ENCODE measurements at regions not wholly inside any gene's neighbourhood (a gene's known extent, or its start where the extent isn't known, plus 50 kb on each side); places are given as distances from the start of the nearest gene placed in this dataset.

DNA sequence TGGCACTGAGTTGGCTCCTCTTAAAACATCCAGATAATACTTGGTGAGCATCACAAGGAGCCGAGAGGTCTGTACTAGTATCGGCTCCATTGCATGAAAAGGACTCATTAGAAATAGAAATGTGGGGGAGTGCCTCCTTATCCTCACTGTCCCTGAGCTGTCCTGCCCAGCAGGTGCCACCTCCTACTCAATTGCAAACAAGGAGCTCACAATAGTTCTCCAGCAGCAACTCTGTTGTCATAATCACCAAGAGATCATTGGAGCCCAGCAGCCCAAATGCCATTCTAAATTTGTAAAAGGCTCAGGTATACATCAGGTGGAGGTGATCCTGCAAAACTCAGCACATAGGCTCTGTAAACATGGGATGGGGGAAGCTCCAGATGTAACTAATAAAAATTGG is 99.1 kb downstream of the PLK2 start:
- CTCF ChIA-PET, result no interaction called here

DNA sequence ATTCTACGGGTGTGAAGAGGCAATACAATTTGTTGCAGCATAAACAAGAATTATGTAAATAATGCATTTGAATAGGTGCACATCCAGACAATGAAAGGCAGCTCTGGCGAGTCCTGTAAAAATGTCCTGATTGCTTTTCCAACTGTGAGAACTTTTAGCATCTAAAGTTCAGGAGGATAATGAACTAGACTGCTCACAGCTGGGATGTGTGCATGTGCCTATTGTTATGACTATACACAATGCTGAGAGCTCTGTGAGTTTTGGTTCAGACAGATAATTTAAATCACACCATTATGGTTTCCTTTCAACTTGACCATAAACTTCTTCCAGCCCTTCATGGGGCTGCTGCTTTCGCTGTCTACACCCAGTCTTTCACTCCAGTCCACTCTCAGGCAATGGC is 99.9 kb downstream of the PLK2 start:
- Histone ChIP-seq H3K36me3 (replicated peaks in 1 of 2; ENCODE audit: control insufficient read depth in 1 of 2, insufficient read depth in 2 of 2, low read length in 1 of 2) (no peaks in the 10 kb centered on the region), H3K79me2 (ENCODE audit: insufficient read depth) (no peaks in the 10 kb centered on the region), H3K9me2 (no peaks in the 10 kb centered on the region), H3K4me3 (ENCODE audit: low read depth in 2 of 2, low read length in 1 of 2) (no peak overlapping the region), H3K9ac (no peak overlapping the region), H3K4me2 (no peak overlapping the region), H3F3A (replicated peaks; ENCODE audit: insufficient read depth) (no peaks in the 10 kb centered on the region), H3K4me1 (ENCODE audit: control insufficient read depth in 1 of 2, insufficient read depth in 2 of 2, low read depth in 1 of 2, low read length in 1 of 2) (no peaks in the 10 kb centered on the region), H4K20me1 (ENCODE audit: insufficient read depth) (no peaks in the 10 kb centered on the region), H3K27me3 (ENCODE audit: insufficient read depth) (no peaks in the 10 kb centered on the region), H2AFZ (ENCODE audit: low read depth) (no peak overlapping the region), H3K9me3 (no peaks in the 10 kb centered on the region), H3K27ac (ENCODE audit: low read depth in 2 of 2, low read length in 1 of 2) (no peak overlapping the region)
- no peak for TF ChIP-seq EP300 (IDR thresholded peaks at IDR 0.05; ENCODE audit: borderline replicate concordance in 1 of 2, low read depth in 1 of 2, low read length in 1 of 2)
- TF ChIP-seq EZH2phosphoT487 (IDR thresholded peaks at IDR 0.05; ENCODE audit: borderline replicate concordance, low read depth), result no peak
- no peak for TF ChIP-seq ELF1 (IDR thresholded peaks at IDR 0.05)
- TF ChIP-seq, protein P1, sequence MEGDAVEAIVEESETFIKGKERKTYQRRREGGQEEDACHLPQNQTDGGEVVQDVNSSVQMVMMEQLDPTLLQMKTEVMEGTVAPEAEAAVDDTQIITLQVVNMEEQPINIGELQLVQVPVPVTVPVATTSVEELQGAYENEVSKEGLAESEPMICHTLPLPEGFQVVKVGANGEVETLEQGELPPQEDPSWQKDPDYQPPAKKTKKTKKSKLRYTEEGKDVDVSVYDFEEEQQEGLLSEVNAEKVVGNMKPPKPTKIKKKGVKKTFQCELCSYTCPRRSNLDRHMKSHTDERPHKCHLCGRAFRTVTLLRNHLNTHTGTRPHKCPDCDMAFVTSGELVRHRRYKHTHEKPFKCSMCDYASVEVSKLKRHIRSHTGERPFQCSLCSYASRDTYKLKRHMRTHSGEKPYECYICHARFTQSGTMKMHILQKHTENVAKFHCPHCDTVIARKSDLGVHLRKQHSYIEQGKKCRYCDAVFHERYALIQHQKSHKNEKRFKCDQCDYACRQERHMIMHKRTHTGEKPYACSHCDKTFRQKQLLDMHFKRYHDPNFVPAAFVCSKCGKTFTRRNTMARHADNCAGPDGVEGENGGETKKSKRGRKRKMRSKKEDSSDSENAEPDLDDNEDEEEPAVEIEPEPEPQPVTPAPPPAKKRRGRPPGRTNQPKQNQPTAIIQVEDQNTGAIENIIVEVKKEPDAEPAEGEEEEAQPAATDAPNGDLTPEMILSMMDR (IDR thresholded peaks at IDR 0.05), result no peak
- TF ChIP-seq SIN3A (IDR thresholded peaks at IDR 0.05; ENCODE audit: borderline replicate concordance, low read depth, low read length), result no peak
- TF ChIP-seq MXI1 (IDR thresholded peaks at IDR 0.05; ENCODE audit: low read depth, low read length), result no peak
- TF ChIP-seq SMC3 (IDR thresholded peaks at IDR 0.05; ENCODE audit: low read depth, low read length), result no peak
- TF ChIP-seq NFIC (IDR thresholded peaks at IDR 0.05; ENCODE audit: borderline replicate concordance), result no peak
- no peak for TF ChIP-seq MEF2A (IDR thresholded peaks at IDR 0.05; ENCODE audit: borderline replicate concordance, low read depth)
- TF ChIP-seq YY1 (IDR thresholded peaks at IDR 0.05; ENCODE audit: low read depth), result no peak
- no peak for TF ChIP-seq RFX5 (IDR thresholded peaks at IDR 0.05; ENCODE audit: low read length)
- no peak for TF ChIP-seq GATA2 (CRISPR knock-in tag; IDR thresholded peaks at IDR 0.05)
- TF ChIP-seq, protein P2, sequence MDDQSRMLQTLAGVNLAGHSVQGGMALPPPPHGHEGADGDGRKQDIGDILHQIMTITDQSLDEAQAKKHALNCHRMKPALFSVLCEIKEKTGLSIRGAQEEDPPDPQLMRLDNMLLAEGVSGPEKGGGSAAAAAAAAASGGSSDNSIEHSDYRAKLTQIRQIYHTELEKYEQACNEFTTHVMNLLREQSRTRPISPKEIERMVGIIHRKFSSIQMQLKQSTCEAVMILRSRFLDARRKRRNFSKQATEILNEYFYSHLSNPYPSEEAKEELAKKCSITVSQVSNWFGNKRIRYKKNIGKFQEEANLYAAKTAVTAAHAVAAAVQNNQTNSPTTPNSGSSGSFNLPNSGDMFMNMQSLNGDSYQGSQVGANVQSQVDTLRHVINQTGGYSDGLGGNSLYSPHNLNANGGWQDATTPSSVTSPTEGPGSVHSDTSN (IDR thresholded peaks at IDR 0.05), result no peak
- TF ChIP-seq, protein P3, sequence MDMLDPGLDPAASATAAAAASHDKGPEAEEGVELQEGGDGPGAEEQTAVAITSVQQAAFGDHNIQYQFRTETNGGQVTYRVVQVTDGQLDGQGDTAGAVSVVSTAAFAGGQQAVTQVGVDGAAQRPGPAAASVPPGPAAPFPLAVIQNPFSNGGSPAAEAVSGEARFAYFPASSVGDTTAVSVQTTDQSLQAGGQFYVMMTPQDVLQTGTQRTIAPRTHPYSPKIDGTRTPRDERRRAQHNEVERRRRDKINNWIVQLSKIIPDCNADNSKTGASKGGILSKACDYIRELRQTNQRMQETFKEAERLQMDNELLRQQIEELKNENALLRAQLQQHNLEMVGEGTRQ (IDR thresholded peaks at IDR 0.05; ENCODE audit: borderline replicate concordance, low read depth, low read length), result no peak
- TF ChIP-seq RXRA (IDR thresholded peaks at IDR 0.05; ENCODE audit: borderline replicate concordance, low read depth), result no peak
- TF ChIP-seq CHD2 (IDR thresholded peaks at IDR 0.05; ENCODE audit: low read length, partially characterized antibody), result no peak
- TF ChIP-seq, protein P4, sequence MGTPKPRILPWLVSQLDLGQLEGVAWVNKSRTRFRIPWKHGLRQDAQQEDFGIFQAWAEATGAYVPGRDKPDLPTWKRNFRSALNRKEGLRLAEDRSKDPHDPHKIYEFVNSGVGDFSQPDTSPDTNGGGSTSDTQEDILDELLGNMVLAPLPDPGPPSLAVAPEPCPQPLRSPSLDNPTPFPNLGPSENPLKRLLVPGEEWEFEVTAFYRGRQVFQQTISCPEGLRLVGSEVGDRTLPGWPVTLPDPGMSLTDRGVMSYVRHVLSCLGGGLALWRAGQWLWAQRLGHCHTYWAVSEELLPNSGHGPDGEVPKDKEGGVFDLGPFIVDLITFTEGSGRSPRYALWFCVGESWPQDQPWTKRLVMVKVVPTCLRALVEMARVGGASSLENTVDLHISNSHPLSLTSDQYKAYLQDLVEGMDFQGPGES (IDR thresholded peaks at IDR 0.05; ENCODE audit: low read depth, low read length), result no peak
- WGBS (ENCODE audit: low lambda C conversion rate), result 59% methylated on average over 3 of the region's 3 CpGs
- ChIA-PET POLR2A (no interaction called here), CTCF (no interaction called here)
- DNase-seq, result no peak

More for the DNA sequence above, 99.1 kb downstream of the PLK2 start:
- Histone ChIP-seq H2AFZ (ENCODE audit: low read depth) (no peak overlapping the region), H3K4me3 (ENCODE audit: low read depth in 2 of 2, low read length in 1 of 2) (no peak overlapping the region), H3K9me3 (no peaks in the 10 kb centered on the region), H3K4me1 (ENCODE audit: control insufficient read depth in 1 of 2, insufficient read depth in 2 of 2, low read depth in 1 of 2, low read length in 1 of 2) (no peaks in the 10 kb centered on the region), H3K27ac (ENCODE audit: low read depth in 2 of 2, low read length in 1 of 2) (no peak overlapping the region), H3K79me2 (ENCODE audit: insufficient read depth) (no peaks in the 10 kb centered on the region), H3K9me2 (no peaks in the 10 kb centered on the region), H3K4me2 (no peak overlapping the region), H3F3A (replicated peaks; ENCODE audit: insufficient read depth) (no peaks in the 10 kb centered on the region), H4K20me1 (ENCODE audit: insufficient read depth) (no peaks in the 10 kb centered on the region), H3K9ac (no peak overlapping the region), H3K27me3 (ENCODE audit: insufficient read depth) (no peaks in the 10 kb centered on the region), H3K36me3 (replicated peaks in 1 of 2; ENCODE audit: control insufficient read depth in 1 of 2, insufficient read depth in 2 of 2, low read length in 1 of 2) (no peaks in the 10 kb centered on the region)
- POLR2A ChIA-PET, result no interaction called here
- no peak for TF ChIP-seq GATA2 (CRISPR knock-in tag; IDR thresholded peaks at IDR 0.05)
- TF ChIP-seq ELF1 (IDR thresholded peaks at IDR 0.05), result no peak
- TF ChIP-seq FOSL2 (IDR thresholded peaks at IDR 0.05; ENCODE audit: borderline replicate concordance, low read depth), result no peak
- no peak for TF ChIP-seq NRF1 (IDR thresholded peaks at IDR 0.05; ENCODE audit: low read depth, low read length)
- WGBS (ENCODE audit: low lambda C conversion rate), result 92% methylated on average over 2 of the region's 2 CpGs
- DNase-seq, result no peak
